NCI-H187 treated with DMSO at 0.1 percent for 48 hours (cell line): ENCODE measurements at regions not wholly inside any gene's neighbourhood (a gene's known extent, or its start where the extent isn't known, plus 50 kb on each side); places are given as distances from the start of the nearest gene placed in this dataset.
A peak's percentile ranks its signal among the peaks of the same experiment; 100 is the strongest.
"Not testable (repeated sequence)": the region's sequence is repeated elsewhere in the genome, so short reads cannot be mapped to it uniquely, and the experiment has no call there.

Source experiments
- DNase-seq: peaks from one replicate; lab custom pipeline; 2025; lab: John Stamatoyannopoulos, UW

DNA sequence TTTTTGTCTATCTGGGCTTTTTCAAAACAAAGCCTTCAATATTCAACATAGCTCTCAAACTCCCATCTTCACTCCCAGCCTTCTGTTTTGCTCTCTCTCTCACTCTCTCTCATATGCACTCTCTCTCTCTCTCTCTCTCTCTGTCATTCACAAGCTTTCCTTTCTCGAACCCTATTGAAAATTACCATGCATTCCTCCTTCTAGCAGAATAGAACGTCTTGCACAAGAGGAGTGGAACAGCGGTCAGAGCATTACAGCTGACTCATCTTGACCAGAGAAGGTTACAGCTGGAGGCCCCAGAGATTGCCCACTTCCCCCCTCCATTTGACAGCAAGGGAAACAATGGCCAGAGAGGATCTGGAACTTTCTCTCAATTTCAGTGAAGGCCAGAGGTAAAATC lies 51.0 kb upstream of the LIFR start:
- no peak for DNase-seq

DNA sequence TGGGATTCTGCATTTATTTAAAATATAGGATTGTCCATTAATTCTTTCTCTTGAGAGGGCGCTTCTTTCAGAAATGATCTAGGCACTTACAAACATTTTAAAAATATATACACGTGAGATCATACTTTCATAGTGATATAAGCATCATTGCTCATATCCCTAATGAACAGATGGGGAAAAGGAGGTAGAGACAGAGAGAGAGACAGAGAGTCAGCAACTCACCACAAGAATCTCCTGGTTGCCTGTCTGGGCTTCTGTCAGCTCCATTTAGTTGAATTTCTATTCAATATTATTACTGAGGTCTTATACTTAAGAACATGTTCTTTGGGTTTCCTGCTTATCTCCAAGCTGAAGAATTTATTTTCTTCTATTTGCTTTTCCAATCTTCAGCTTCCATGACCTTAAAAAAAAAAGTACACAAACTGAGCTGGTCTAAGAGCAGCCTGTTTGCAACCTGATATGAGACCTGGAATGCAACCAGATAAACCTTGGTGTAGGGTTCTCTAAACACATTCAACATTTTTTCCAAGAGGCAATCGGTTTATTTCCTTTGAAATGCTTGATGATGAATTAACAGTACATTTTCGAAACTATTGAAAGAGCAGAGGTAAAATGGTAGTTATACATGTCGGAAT lies 51.6 kb upstream of the LIFR start:
- DNase-seq = no peak

DNA sequence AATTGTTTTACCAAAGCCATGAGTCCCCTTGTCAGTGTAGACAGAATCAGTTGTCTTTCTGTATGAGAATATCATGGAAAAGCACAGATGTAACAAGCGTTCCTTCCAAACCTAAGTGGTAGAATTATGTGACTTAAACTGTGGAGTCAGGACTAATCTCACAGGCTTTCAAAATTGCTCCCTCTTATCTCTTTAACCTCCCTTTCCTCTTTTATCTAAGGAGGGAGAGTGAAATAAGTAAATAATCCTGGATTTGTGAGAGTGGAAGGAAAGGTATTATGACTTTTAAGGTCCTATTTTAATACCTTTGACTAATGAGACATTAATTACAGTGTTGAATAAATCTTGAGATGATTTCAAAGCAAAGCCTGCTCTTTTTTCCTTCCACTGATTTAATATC lies 52.4 kb upstream of the LIFR start:
- no peak for DNase-seq

DNA sequence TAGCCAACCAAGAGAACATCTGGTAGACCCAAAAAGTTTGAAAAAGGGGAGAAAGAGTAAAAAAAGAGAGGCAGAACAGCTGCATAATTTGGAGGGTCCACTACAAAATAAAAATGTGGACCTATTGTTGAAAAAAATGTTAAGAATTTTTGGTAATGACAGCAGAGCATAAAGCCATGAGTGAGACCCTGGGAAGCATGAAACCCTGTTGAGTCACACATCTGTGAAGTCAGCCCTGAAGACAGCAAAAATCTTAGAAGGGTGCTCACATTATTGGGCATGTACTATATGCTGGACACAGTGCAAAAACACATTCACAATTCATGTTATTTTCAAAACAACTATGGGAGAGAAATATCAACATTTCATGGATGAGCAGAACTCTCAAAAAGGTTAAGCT lies 56.4 kb upstream of the LIFR start:
- DNase-seq = no peak

DNA sequence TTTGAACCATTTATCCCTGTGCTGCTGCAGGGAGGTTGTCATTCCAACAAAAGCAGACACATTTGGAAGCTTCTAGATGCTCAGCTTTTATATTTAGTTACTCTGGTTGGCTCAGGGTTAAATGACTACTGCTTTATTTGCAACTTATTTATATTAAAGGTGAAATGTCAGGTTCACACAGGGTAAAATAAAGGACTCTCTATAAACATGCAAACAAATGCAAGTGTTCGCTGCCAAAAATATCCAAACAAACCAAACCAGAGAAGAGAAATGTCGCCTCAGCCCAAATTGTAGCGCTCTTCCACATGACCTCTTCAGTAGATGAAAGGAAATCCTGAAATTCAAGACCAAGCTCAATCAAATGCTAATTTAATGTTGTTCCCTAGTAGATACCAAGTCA lies 57.0 kb upstream of the LIFR start:
- DNase-seq = no peak

DNA sequence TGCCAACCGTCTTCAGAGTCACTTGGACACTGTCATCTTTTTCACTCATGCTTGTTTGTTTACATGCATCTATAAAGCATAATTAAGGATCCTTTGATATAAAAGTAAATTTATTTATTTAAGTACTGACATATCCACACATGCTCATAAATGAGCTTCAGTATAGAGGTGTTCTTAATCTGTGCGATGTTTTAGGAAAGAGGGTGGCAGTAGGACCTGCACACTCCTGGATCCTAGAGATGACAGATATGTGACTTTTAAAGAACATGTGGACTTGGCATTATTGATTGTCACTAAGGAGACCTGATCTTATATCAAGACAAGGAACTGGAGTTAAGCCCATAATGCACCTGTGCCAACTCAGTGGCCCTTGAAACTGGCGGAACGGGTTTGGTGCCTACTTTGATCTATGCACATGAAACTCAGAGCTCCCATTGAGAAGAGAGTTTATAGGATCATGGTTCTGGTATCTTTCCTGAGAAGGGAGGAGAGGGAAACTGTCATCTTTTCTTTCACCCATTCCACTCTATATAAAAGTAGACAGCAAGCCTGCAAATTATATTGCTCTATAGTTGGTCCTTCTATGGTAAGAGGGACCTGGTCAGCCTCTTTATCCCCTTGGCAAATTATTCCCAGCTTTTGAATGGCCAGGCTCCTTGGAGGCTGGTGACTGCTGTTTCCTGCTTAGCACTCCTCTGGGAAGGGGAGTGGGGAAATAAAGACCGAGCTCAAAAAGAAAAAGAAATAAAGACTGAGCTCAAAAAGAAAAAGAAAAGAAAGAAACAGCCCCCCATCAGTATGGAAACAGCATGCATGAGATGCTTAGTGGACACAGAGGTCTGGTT lies 57.8 kb upstream of the LIFR start:
- DNase-seq = no peak

DNA sequence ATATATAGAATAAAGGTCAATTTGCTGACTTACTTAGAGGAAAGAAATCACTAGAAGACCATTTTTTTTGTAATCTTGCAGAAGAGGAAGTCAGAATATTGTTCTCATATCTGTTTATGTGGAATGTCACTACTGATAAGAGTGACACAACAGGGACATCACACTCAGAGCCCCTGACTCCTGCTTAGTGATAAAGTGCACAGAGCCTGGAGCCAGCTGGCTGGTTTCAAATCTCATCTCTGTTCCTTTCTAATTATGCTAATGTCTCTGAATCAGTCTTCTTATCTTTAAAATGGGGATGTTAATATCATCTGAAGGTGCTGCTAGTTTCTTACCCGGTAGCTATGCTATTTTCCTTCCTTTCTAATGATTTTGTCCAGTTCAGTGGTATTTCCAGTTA lies 58.6 kb upstream of the LIFR start:
- no peak for DNase-seq

DNA sequence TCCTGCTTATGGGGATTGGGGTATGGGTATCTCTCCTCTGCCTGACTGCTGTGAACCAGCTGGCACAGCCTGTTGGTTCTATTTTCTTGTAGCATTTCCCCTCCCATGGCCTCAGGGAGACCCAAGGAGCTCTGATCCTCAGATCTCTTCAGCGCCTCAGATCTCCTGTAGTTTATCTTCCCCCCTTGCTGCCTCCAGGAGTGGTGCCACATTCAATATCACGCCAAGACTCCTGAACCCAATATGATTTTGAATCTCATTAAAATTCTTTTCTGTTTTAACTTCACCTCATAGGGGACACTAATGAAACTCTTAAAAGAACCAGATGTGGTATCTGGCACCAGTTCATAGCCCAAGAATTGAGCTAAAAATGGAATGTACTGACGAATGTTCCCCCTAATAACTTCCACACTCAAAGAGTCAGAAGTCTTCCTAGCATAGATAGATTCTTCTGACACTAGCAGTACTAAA lies 59.6 kb upstream of the LIFR start:
- DNase-seq = no peak

DNA sequence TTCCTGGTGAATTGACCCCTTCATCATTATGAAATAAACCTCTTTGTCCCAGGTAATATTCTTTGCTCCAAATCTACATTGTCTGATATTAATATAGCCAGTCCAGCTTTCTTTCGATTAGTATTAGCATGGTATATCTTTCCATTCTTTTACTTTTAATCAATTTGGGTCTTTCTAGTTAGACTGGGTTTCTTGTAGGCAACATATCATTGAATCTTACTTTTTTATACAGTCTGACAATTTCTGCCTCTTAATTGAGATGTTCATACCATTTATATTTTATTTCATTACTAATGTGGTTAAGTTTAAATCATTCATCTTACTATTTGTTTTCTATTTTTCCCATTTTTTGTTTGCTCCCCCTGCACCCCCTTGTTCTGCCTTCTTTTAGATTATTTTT lies 61.7 kb upstream of the LIFR start:
- no peak for DNase-seq

DNA sequence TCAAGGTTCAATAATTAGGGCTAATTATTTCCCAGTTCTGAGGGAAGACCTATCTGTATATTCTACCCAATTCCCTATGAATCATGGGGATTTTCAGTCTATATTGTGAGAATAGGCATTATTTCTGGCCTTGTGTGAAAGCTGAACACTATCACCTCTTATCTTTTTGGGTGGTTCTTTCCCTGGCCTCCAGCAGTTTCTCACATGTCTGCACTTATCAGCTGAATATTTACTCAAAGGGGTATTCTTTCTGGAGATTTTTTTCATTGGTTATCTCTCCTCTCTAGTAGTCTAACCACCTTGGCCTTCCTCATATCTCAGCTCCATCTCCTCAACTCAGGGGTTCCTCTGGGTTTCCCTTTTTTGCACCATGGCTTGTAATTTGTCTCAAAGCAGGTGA lies 64.9 kb upstream of the LIFR start:
- DNase-seq = no peak

DNA sequence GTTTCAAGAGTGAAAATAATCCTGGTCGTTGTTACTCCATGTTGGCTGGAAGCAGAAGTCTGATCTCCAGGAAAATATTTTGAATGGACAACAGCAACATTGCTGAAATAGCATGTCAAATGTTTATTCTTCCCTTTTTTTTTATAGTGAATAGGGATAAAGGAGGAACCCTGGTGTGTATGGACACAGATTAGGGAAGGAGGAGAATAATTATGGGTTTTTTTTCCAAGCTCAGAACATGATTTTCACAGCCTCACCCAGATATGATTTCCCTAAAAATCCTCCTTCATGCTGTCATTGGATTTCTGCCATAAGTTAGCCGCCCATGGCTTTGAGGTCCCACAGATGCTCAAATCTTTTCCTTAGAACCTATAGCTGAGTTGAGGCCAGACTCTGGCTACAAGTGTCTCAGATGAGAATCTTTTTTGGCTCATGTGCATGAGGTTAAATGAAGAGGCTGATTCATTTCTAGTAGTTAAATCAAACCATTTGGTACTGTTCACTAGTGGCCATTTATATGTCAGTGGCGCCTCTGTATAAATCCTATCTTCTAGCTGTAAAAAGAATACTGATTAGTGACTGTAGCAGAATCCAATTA lies 65.5 kb upstream of the LIFR start:
- DNase-seq = no peak

DNA sequence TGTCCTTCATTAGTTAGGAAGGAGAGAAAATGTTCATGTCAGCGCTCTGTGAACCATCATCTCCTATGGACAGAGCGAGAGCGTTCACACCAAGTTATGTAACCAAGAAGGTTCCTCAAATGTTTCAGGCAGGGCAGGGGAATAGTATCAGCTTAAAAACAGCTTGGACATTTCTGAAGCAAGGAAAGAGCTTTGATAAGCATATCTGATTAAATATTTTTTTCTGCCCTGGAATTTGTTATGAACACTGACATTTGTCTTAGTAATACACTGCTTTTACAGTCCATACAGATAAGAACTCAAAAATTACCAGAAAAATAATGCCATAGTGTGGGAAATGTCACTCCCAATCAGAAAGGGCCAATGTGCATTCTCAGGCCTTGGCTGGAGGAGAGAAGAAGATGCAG lies 66.3 kb upstream of the LIFR start:
- no peak for DNase-seq

DNA sequence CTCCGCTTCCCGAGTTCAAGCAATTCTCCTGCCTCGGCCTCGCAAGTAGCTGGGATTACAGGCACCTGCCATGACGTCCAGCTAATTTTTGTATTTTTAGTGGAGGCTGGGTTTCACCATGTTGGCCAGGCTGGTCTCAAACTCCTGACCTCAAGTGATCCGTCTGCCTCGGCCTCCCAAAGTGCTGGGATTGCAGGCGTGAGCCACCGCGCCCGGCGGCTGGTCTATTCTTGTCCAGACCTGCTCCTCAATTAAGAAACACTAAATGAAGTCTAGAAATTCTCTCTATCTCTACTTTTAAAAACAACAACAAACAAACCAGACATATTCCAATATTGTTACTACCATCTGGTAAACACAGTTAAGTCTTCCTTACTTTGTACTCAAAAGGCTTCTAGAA lies 68.1 kb upstream of the LIFR start:
- not testable (repeated sequence) for DNase-seq

DNA sequence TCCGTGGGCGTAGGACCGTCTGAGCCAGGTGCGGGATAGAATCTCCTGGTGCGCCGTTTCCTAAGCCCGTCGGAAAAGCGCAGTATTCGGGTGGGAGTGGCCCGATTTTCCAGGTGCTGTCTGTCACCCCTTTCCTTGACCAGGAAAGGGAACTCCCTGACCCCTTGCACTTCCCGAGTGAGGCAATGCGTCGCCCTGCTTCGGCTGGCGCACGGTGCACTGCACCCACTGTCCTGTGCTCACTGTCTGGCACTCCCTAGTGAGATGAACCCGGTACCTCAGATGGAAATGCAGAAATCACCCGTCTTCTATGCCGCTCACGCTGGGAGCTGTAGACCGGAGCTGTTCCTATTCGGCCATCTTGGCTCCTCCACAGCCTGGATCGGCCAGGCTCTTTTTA lies 74.9 kb upstream of the LIFR start:
- DNase-seq = not testable (repeated sequence)

DNA sequence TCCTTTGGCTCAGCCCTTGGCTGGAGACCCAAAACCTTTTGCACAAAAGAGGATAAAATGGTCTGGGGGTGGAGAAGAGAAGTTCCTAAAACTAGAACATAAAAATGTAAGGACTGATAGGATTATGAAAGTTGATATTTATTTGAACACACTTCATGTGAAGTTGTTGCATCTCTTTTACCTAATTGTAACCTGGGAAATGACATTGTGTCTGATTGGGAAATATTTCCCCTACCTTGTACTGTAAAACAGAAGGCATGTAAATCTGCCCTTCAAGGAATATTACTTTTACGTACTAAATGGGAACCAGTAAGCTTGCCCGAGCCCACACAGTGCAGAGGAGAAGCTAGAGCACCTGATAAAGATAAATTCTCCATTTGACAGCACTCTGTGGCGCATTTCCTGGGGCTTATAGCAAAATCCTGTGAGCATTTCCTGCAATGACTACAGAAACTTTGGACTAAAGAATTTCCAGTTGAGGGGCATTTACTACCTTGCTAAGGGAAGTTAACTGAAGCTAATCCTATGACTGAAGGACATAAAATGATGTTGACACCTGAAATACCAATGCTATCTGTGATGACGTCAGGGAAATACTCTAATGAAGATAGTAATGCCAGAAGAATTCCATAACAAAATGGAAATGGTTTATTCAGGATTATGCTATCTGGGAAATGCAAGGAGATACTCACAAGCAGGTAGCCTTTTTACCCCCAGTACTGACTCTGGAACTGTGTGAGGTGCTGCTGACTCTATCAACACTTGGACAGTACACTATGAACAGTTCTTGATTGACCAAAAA lies 78.3 kb upstream of the LIFR start:
- no peak for DNase-seq

DNA sequence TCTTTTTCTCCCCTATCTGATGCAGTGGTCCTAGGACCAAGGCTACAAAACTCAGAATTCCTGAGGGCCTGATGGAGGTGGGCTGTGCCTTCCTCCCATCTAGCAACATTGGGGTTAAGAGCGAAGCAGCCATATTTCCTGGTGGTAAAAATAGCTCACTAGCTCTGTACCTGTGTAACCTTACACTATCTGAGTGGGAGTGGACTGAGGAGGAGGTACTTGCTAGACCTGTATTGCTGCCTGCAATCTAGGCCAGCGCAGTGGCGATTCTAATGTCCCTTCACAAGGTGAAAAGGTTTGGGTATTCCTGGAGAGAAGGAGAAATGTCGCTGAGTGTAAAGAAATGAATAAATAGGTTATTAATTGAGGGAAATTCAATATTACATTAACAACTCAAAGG lies 80.2 kb upstream of the LIFR start:
- peak; percentile 64 for DNase-seq

DNA sequence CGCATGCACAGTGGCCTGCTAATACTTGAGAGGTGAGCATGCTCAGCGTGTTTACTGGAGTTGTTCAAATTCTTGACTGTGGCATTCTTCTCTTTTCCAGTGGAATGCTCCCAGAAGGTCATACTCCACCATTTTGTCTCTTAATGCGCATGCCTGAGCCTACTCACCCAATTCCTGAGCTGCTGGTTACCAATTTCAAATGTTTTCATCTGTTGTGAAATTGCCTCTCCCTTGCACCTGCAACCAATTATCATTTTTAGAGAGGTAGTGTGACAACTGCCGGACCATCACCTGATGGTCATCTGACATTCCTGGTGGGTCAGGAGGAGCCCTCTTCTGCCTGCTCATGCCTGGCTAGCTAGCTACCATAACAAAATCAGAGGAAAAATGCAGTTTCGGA lies 82.2 kb upstream of the LIFR start:
- DNase-seq = no peak

DNA sequence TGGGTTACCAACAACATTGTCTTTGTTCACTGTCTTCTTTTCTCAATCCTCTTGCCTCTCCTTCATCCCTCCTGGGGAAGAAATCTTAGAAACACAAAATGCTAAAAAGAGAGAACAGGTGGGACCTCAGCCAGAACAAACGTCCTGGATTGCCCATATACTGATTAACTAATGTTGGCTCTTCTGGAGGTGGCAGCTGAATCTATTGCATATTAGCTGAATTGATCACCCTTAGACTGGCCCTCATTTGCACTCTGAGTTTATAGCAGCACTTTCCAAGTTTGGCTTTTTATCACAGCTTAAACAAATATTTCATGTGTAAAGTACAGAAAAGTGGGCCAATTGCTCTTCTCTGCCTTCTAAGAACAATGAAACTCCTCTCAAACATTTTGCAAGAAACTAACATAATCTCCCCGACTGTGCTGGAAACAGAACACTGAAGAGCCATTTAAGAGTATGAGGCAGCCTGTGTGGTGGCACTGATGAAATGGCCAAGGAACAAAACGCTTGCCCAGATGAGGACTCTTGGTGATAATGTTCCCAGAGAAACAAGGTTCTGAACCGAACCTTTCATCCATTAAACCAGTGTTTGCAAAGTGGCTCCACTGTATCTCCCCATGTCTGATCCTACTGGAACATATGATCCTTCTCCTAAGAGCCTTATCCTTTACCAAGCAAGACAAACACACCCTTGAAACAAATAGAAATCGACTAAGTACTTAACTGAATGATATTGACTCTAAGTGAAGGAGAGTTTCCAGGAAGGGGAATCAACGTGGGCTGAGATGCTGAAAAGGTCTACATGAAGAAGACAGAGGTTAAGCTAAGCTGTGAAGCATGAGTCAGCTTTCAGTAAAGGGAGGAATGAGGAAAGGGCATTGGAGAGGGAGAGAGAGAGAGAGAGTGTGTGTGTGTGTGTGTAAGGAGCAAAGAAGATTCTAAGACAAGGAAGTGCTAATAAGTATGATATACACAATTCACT lies 83.2 kb upstream of the LIFR start:
- no peak for DNase-seq

DNA sequence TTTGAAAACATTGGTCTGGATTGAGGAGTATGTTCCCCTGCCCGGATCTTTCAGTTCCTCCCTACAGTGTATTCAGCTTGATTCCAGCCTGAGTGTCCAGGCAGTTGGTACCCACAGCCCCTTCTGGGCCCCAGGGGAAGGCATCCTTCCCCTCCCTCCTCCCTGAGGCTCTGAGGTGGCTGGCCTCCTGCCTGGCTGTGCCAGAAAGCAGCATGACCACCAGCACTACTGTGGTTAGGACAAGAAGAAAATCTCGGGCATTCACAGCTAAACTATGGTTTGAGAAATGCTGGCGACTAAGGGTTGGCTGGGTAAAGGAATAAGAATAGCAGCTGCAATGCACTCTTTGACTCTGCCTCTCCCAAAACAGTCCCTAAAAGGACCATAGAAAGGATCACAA lies 84.6 kb upstream of the LIFR start:
- no peak for DNase-seq

DNA sequence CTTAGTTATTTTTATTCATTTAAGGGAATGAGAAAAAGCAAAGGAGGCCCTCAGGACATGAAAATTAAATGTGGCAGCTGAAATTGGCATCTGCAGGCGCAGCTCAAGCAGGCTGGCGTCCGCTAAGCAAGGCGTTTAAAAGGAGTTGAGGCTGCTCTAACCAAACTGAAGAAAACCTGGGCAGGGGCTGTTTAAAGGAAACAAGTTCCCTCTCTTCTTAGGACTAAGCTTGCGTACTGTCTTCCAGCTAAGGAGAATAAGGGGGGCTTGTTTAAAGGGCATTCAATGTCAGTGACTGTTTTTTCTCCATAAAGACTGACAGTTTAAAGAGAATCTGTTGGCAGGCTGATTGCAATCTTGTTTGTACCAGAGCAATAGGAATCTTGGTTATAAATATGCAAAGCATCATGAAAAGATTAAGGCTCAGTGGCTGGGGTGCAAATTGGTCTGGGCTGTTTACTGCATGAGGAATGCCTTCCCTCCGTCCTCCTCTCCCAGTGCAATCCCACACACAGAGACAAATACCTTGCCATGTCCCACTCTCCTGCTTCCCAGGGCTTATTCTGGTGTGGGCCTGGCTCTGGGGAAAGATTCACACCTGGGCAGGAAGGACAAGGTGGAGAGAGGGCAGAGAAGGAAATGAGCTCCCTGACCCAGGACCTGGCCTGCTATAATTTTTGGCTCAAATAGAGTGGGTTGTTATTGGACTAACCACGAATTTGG lies 85.9 kb upstream of the LIFR start:
- no peak for DNase-seq

DNA sequence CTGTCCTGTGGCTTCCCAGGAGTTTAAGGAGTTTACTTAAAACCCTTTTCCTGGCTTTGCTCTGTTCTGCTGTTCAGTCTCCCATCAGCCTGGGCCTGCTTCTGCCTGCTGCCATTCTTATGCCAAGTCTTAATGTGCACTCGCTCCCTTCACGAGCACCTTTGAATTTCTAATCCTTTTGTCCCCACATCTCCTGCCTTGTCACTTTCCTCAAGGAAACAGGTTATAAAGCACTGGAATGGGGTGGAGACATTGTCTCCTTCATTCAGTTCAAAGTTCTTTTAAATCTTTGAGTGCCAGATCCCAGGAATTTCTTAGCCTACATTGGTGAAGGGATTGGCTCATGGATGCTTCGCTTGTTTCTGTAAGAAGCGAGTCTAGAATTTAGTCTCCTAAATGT lies 87.2 kb upstream of the LIFR start:
- DNase-seq = no peak
